Gastrocnemius medialis (tissue), 4 donors: ENCODE measurements at regions not wholly inside any gene's neighbourhood (a gene's known extent, or its start where the extent isn't known, plus 50 kb on each side); places are given as distances from the start of the nearest gene placed in this dataset.
"Not testable (repeated sequence)": the region's sequence is repeated elsewhere in the genome, so short reads cannot be mapped to it uniquely, and the experiment has no call there.

Experiments
- ATAC-seq, 2 donors: fragments of 150-250 bp; one replicate each; pipeline ENCODE4 v1.9.1; 2016
- DNase-seq, 2 donors: peaks; one replicate each; pipeline ENCODE4 v3.0.0-alpha.2; 2019
- H3K27ac ChIP-seq, 4 donors: fragments of 200-600 bp; sonication (generic); 1 replicate in 1 of 4; 2 replicates in 3 of 4; pipeline ENCODE4 v1.5.1; 2016 to 2018; ENCODE audit warnings: mild to moderate bottlenecking in 2 of 4, moderate library complexity in 1 of 4
- H3K27me3 ChIP-seq, 3 donors: fragments of 200-600 bp; sonication (generic) in 2 of 3; 1 replicate in 1 of 3; 2 replicates in 2 of 3; pipeline versions ENCODE4 v1.5.1 to v1.6.0; 2016 to 2019; ENCODE audit warnings: mild to moderate bottlenecking in 1 of 3, moderate library complexity in 1 of 3
- H3K36me3 ChIP-seq, 2 donors: fragments of 200-600 bp; sonication (generic) in 1 of 2; one replicate each; pipeline ENCODE4 v1.5.1; 2017 to 2018
- H3K4me1 ChIP-seq, 2 donors: fragments of 200-600 bp; sonication (generic) in 1 of 2; one replicate each; pipeline ENCODE4 v1.5.1; 2016 to 2017; ENCODE audit warnings: mild to moderate bottlenecking in 2 of 2
- H3K4me3 ChIP-seq, 4 donors: fragments of 200-600 bp; sonication (generic) in 3 of 4; 1 replicate in 1 of 4; 2 replicates in 3 of 4; pipeline ENCODE4 v1.5.1; 2016 to 2019; ENCODE audit warnings: mild to moderate bottlenecking in 2 of 4
- H3K9me3 ChIP-seq, 3 donors: fragments of 200-600 bp; sonication (generic) in 2 of 3; 1 replicate in 1 of 3; 2 replicates in 2 of 3; pipeline ENCODE4 v1.5.1; 2016 to 2019
- POLR2A ChIP-seq, 2 donors: fragments of 450-650 bp; IDR thresholded peaks; one replicate each; pipeline ENCODE4 v1.6.1; 2017; ENCODE audit warnings: antibody characterized with exemption in 2 of 2, mild to moderate bottlenecking in 2 of 2, moderate library complexity in 2 of 2
- in situ Hi-C, 4 donors: fragments of 200-750 bp; cut with MboI; loops; one replicate each; pipeline versions ENCODE4 v1.15.0 to v1.8.0; 2017; ENCODE audit warnings: low sequenced_read_pairs in 4 of 4
- intact Hi-C: fragments of 100-400 bp; cut with DNase I; formaldehyde crosslinking; loops from one replicate; pipeline ENCODE4 v1.15.1; 2023; ENCODE audit warnings: low total_unique reads
- TF ChIP-seq, protein P1 (sequence below), 5 experiments: fragments of 450-650 bp in 3 of 5; fragments of 200-600 bp in 2 of 5; sonication (generic) in 2 of 5; IDR thresholded peaks in 4 of 5; conservative IDR thresholded peaks in 1 of 5; 1 replicate in 4 of 5; 2 replicates in 1 of 5; pipeline ENCODE4 v1.5.1; 2016 to 2019; ENCODE audit warnings: antibody characterized with exemption in 5 of 5, mild to moderate bottlenecking in 3 of 5, moderate library complexity in 3 of 5

DNA sequence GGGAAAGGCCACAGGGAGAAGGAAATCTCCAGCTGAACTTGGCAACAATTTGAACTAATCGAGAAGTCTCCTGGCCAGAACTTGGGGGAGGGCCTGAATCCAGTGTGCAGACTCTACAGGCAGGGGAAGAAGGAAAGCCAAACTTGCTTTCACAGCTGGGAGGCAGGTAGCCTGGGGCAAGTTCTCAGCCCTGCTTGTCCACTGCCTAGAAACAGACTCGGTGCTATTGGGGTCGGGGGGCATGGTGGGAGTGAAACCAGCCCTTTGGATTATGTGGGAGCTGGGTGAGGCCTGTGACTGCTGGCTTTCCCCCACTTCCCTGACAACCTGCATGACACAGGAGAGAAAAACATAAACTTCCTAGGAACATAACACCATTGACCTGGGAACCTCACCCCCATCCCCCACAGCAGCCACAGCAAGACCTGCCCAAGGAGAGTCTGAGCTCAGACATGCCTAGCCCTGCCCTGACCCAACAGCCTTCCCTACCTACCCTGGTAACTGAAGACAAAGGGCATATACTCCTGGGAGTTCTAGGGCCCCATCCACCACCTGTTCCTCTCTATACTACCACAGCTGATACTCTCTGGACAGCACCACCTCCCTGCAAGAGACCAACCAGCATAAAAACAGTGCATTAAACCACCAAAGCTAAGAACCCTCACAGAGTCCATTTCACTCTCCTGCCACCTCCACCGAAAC is 103.7 kb upstream of the MNS1 start:
- TF ChIP-seq, protein P1, sequence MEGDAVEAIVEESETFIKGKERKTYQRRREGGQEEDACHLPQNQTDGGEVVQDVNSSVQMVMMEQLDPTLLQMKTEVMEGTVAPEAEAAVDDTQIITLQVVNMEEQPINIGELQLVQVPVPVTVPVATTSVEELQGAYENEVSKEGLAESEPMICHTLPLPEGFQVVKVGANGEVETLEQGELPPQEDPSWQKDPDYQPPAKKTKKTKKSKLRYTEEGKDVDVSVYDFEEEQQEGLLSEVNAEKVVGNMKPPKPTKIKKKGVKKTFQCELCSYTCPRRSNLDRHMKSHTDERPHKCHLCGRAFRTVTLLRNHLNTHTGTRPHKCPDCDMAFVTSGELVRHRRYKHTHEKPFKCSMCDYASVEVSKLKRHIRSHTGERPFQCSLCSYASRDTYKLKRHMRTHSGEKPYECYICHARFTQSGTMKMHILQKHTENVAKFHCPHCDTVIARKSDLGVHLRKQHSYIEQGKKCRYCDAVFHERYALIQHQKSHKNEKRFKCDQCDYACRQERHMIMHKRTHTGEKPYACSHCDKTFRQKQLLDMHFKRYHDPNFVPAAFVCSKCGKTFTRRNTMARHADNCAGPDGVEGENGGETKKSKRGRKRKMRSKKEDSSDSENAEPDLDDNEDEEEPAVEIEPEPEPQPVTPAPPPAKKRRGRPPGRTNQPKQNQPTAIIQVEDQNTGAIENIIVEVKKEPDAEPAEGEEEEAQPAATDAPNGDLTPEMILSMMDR (IDR thresholded peaks at IDR 0.05 in 4 of 5, conservative IDR thresholded peaks at IDR 0.05 in 1 of 5): no peak
- TF ChIP-seq POLR2A (IDR thresholded peaks at IDR 0.05): no peak
- H3K36me3 ChIP-seq: no peaks in the 10 kb centered on the region
- no peaks in the 10 kb centered on the region for H3K4me1 ChIP-seq
- intact Hi-C loops: no loop called here
- DNase-seq (no peak), ATAC-seq (no peak)
- in situ Hi-C loops: no loop called here
- H3K4me3 ChIP-seq: no peak overlapping the region
- no peaks in the 10 kb centered on the region for H3K9me3 ChIP-seq
- H3K27me3 ChIP-seq: no peaks in the 10 kb centered on the region
- no peak overlapping the region for H3K27ac ChIP-seq

DNA sequence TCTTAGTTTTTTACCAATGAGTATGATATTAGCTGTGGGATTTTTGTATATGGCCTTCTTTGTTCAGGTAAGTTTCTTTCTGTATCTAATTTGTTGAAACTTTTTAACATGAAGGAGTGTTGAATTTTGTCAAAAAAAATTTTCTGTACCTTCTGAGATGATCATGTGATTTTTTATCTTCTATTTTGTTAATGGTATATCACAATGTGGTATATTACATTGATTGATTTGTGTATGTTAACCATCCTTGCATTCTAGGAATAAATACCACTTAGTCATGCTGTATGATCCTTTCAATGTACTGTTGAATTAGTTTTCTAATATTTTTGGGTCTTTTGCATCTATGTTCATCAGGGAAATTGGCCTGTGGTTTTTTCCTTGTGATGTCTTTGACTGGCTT is 92.5 kb upstream of the MNS1 start:
- intact Hi-C loops (no loop called here), in situ Hi-C loops (no loop called here)
- no peak for ATAC-seq

GRCh38 chr15:56553486-56553885 is 88.5 kb upstream of the MNS1 start:
- Histone ChIP-seq H3K9me3 (no peaks in the 10 kb centered on the region), H3K4me3 (no peak overlapping the region), H3K36me3 (no peaks in the 10 kb centered on the region), H3K27me3 (no peaks in the 10 kb centered on the region), H3K4me1 (no peaks in the 10 kb centered on the region), H3K27ac (no peak overlapping the region)
- DNase-seq (no peak), ATAC-seq (no peak)
- intact Hi-C loops (no loop called here), in situ Hi-C loops (no loop called here)
- TF ChIP-seq, protein P1 (IDR thresholded peaks at IDR 0.05 in 4 of 5, conservative IDR thresholded peaks at IDR 0.05 in 1 of 5): no peak
- TF ChIP-seq POLR2A (IDR thresholded peaks at IDR 0.05): no peak

More for the DNA sequence above, 92.5 kb upstream of the MNS1 start:
- Histone ChIP-seq H3K4me3 (no peak overlapping the region), H3K36me3 (no peaks in the 10 kb centered on the region), H3K4me1 (no peaks in the 10 kb centered on the region), H3K27ac (no peak overlapping the region), H3K27me3 (no peaks in the 10 kb centered on the region), H3K9me3 (no peaks in the 10 kb centered on the region)
- no peak for DNase-seq
- no peak for TF ChIP-seq POLR2A (IDR thresholded peaks at IDR 0.05)
- TF ChIP-seq, protein P1 (IDR thresholded peaks at IDR 0.05 in 4 of 5, conservative IDR thresholded peaks at IDR 0.05 in 1 of 5): no peak

DNA sequence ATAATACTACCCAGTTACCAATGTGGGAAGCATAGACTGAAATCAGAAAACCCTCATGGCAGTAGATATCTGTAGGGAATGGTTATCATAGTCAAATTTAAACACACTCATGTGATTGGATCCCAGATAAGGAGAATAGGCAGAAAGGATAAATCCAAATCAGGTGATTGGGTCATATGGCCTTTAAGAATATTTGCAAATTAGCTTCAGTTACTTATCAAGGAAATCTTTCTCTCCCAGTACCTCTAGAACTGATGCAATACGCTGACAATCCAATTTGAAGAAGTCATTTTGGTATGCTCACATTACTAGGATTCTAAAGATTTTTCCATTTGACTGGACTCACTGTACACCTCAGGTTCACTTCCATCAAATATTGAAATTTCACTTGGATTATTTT is 87.7 kb upstream of the MNS1 start:
- DNase-seq: no peak
- Histone ChIP-seq H3K9me3 (no peaks in the 10 kb centered on the region), H3K27me3 (no peaks in the 10 kb centered on the region), H3K4me1 (no peaks in the 10 kb centered on the region), H3K27ac (no peak overlapping the region), H3K4me3 (no peak overlapping the region), H3K36me3 (no peaks in the 10 kb centered on the region)
- intact Hi-C loops (no loop called here), in situ Hi-C loops (no loop called here)
- TF ChIP-seq, protein P1 (IDR thresholded peaks at IDR 0.05 in 4 of 5, conservative IDR thresholded peaks at IDR 0.05 in 1 of 5): no peak
- TF ChIP-seq POLR2A (IDR thresholded peaks at IDR 0.05): no peak
- no peak for ATAC-seq

GRCh38 chr15:56540570-56540969 is 75.6 kb upstream of the MNS1 start:
- H3K27ac ChIP-seq, H3K4me1 ChIP-seq, H3K36me3 ChIP-seq, H3K4me3 ChIP-seq, intact Hi-C loops, H3K9me3 ChIP-seq, H3K27me3 ChIP-seq, ATAC-seq, DNase-seq, in situ Hi-C loops: not testable (repeated sequence)

- H3K9me3 ChIP-seq, ATAC-seq, H3K27me3 ChIP-seq, intact Hi-C loops, in situ Hi-C loops, DNase-seq, H3K27ac ChIP-seq, H3K36me3 ChIP-seq, H3K4me3 ChIP-seq, H3K4me1 ChIP-seq: not testable (repeated sequence)
Measured at GRCh38 chr15:56540157-56540556, 75.2 kb upstream of the MNS1 start.
